ENCODE measurements at regions not wholly inside any gene's neighbourhood (a gene's known extent, or its start where the extent isn't known, plus 50 kb on each side); places are given as distances from the start of the nearest gene placed in this dataset.

DNA sequence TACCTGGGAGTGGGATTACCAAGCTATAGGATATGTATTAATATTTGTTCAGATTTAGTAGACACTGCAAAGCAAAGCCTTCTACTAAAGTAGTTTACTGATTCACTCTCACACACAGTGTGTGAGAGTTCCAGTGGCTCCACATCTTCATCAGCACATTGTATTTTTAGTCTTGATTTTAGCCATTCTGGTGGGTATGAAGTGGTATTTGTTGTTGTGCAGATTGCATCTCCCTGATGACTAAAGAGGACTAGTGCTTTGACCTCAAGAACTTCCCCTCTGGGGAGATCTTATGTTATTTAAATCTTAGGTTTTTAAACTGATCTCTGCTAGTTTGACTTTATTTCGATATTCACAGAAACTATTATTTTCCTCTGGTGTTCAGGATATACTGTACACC is 479.7 kb upstream of the RGS6 start:
- TF ChIP-seq EZH2 (IDR thresholded peaks at IDR 0.05; ENCODE audit: low read length, unreplicated experiment) (no peak), EZH2phosphoT487 (IDR thresholded peaks at IDR 0.05; ENCODE audit: borderline replicate concordance, low read length) (no peak)
- TF ChIP-seq, protein P1, sequence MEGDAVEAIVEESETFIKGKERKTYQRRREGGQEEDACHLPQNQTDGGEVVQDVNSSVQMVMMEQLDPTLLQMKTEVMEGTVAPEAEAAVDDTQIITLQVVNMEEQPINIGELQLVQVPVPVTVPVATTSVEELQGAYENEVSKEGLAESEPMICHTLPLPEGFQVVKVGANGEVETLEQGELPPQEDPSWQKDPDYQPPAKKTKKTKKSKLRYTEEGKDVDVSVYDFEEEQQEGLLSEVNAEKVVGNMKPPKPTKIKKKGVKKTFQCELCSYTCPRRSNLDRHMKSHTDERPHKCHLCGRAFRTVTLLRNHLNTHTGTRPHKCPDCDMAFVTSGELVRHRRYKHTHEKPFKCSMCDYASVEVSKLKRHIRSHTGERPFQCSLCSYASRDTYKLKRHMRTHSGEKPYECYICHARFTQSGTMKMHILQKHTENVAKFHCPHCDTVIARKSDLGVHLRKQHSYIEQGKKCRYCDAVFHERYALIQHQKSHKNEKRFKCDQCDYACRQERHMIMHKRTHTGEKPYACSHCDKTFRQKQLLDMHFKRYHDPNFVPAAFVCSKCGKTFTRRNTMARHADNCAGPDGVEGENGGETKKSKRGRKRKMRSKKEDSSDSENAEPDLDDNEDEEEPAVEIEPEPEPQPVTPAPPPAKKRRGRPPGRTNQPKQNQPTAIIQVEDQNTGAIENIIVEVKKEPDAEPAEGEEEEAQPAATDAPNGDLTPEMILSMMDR (conservative IDR thresholded peaks at IDR 0.05; ENCODE audit: low read depth, low read length), result no peak
